GM12891 (cell line): ENCODE measurements at regions not wholly inside any gene's neighbourhood (a gene's known extent, or its start where the extent isn't known, plus 50 kb on each side); places are given as distances from the start of the nearest gene placed in this dataset.

Source experiments
- DNase-seq: peaks from one replicate; pipeline ENCODE4 v3.0.0; 2011; ENCODE audit warnings: low spot score; ENCODE audit not compliant: insufficient read length
- FAIRE-seq: peaks from 2 replicates; lab custom pipeline; 2011; peaks lifted over from hg19 to GRCh38; lab: Jason Lieb, UNC
- PAX5 ChIP-seq: IDR thresholded peaks from 2 replicates; pipeline ENCODE4 v1.6.1; 2011; ENCODE audit warnings: low read length, moderate library complexity, mild to moderate bottlenecking; ENCODE audit not compliant: insufficient read depth, severe bottlenecking
- POLR2A ChIP-seq: IDR thresholded peaks from 2 replicates; pipeline ENCODE4 v1.6.1; 2011; ENCODE audit warnings: low read depth, low read length, control low read depth
- POLR2AphosphoS5 ChIP-seq: IDR thresholded peaks from 2 replicates; pipeline ENCODE4 v1.6.1; 2011; ENCODE audit warnings: low read depth, low read length, control low read depth
- POU2F2 ChIP-seq: IDR thresholded peaks from 2 replicates; pipeline ENCODE4 v1.6.1; 2011; ENCODE audit warnings: low read depth, mild to moderate bottlenecking, control low read depth, low read length, moderate library complexity
- SPI1 ChIP-seq: IDR thresholded peaks from 2 replicates; pipeline ENCODE4 v1.6.1; 2011; ENCODE audit warnings: low read depth, low read length, control low read depth
- TAF1 ChIP-seq: IDR thresholded peaks from 2 replicates; pipeline ENCODE4 v1.6.1; 2011; ENCODE audit warnings: low read depth, low read length, control low read depth

- TF ChIP-seq POLR2AphosphoS5: no peak
- no peak for TF ChIP-seq POLR2A
- TF ChIP-seq SPI1: no peak
- TF ChIP-seq PAX5: no peak
- no peak for TF ChIP-seq POU2F2
- TF ChIP-seq TAF1: no peak
- FAIRE-seq: no peak
- DNase-seq: no peak
Observed at GRCh38 chr2:143909577-143910353, 610.2 kb downstream of the ZEB2 start.

GRCh38 chr2:143908843-143909242 lies 611.1 kb downstream of the ZEB2 start:
- TF ChIP-seq SPI1: no peak
- no peak for TF ChIP-seq PAX5
- no peak for TF ChIP-seq TAF1
- TF ChIP-seq POLR2AphosphoS5: no peak
- no peak for TF ChIP-seq POU2F2
- TF ChIP-seq POLR2A: no peak
- DNase-seq (no peak), FAIRE-seq (no peak)

- FAIRE-seq (no peak), DNase-seq (no peak)
- no peak for TF ChIP-seq POU2F2
- no peak for TF ChIP-seq TAF1
Observed at GRCh38 chr2:143907801-143908200, 612.1 kb downstream of the ZEB2 start.

GRCh38 chr2:143906850-143907249 lies 613.1 kb downstream of the ZEB2 start:
- FAIRE-seq: no peak
- TF ChIP-seq PAX5 (no peak), SPI1 (no peak), POLR2A (no peak), TAF1 (no peak), POLR2AphosphoS5 (no peak), POU2F2 (no peak)
- no peak for DNase-seq

- TF ChIP-seq POU2F2 (no peak), SPI1 (no peak), POLR2AphosphoS5 (no peak), POLR2A (no peak), PAX5 (no peak), TAF1 (no peak)
- peak; percentile 62 for FAIRE-seq
- no peak for DNase-seq
Observed at GRCh38 chr2:143905587-143905986, 614.3 kb downstream of the ZEB2 start.

- DNase-seq (no peak), FAIRE-seq (peak; percentile 60)
- TF ChIP-seq POLR2A (no peak), SPI1 (no peak), PAX5 (no peak), POU2F2 (no peak), POLR2AphosphoS5 (no peak), TAF1 (no peak)
Observed at GRCh38 chr2:143903172-143903856, 616.6 kb downstream of the ZEB2 start.

- FAIRE-seq: no peak
- DNase-seq: no peak
- no peak for TF ChIP-seq POLR2A
- TF ChIP-seq POLR2AphosphoS5: no peak
- no peak for TF ChIP-seq PAX5
Observed at GRCh38 chr2:143901185-143901842, 618.6 kb downstream of the ZEB2 start.

GRCh38 chr2:143899987-143900386 lies 619.9 kb downstream of the ZEB2 start:
- FAIRE-seq: no peak

GRCh38 chr2:143893371-143893770 lies 626.5 kb downstream of the ZEB2 start:
- no peak for FAIRE-seq
- no peak for DNase-seq
- TF ChIP-seq POU2F2: no peak
- no peak for TF ChIP-seq PAX5
- no peak for TF ChIP-seq SPI1
- TF ChIP-seq TAF1: no peak
- TF ChIP-seq POLR2AphosphoS5: no peak
- no peak for TF ChIP-seq POLR2A

More at GRCh38 chr2:143899987-143900386, 619.9 kb downstream of the ZEB2 start:
- DNase-seq: no peak
- TF ChIP-seq SPI1 (no peak), PAX5 (no peak), POLR2A (no peak), TAF1 (no peak), POLR2AphosphoS5 (no peak), POU2F2 (no peak)

- TF ChIP-seq SPI1 (no peak), PAX5 (no peak), TAF1 (no peak), POLR2A (no peak), POU2F2 (no peak), POLR2AphosphoS5 (no peak)
- DNase-seq (no peak), FAIRE-seq (no peak)
Observed at GRCh38 chr2:143891879-143892308, 628.0 kb downstream of the ZEB2 start.
